Hepatocyte (in vitro differentiated cells): ENCODE measurements at regions not wholly inside any gene's neighbourhood (a gene's known extent, or its start where the extent isn't known, plus 50 kb on each side); places are given as distances from the start of the nearest gene placed in this dataset.

Experiments
- DNase-seq: peaks from one replicate; pipeline ENCODE4 v3.0.0-alpha.2; 2016; ENCODE audit warnings: low spot score
- H2AFZ ChIP-seq: fragments of 200-600 bp; sonication (generic); 2 replicates; pipeline ENCODE4 v1.6.0; 2016; ENCODE audit warnings: antibody characterized with exemption, mild to moderate bottlenecking
- H3K27ac ChIP-seq: fragments of 200-600 bp; sonication (generic); 2 replicates; pipeline ENCODE4 v1.5.1; 2016; ENCODE audit warnings: mild to moderate bottlenecking
- H3K27me3 ChIP-seq: fragments of 200-600 bp; sonication (generic); 2 replicates; pipeline ENCODE4 v1.6.1; 2016
- H3K36me3 ChIP-seq: fragments of 200-600 bp; sonication (generic); replicated peaks from 2 replicates; pipeline ENCODE4 v1.5.1; 2016; ENCODE audit warnings: low read depth; ENCODE audit not compliant: insufficient read depth
- H3K4me1 ChIP-seq: fragments of 200-600 bp; sonication (generic); 2 replicates; pipeline ENCODE4 v1.5.1; 2016; ENCODE audit warnings: mild to moderate bottlenecking, moderate library complexity; ENCODE audit not compliant: insufficient read depth
- H3K4me2 ChIP-seq: fragments of 200-600 bp; sonication (generic); 2 replicates; pipeline ENCODE4 v1.6.0; 2016
- H3K4me3 ChIP-seq: fragments of 200-600 bp; sonication (generic); 2 replicates; pipeline ENCODE4 v1.5.1; 2016; ENCODE audit warnings: mild to moderate bottlenecking
- H3K79me2 ChIP-seq: fragments of 200-600 bp; sonication (generic); 2 replicates; pipeline ENCODE4 v1.6.0; 2017; ENCODE audit warnings: mild to moderate bottlenecking
- H3K9me2 ChIP-seq: fragments of 200-600 bp; sonication (generic); replicated peaks from 2 replicates; pipeline ENCODE4 v1.6.0; 2017; ENCODE audit warnings: mild to moderate bottlenecking; ENCODE audit not compliant: insufficient read depth
- H3K9me3 ChIP-seq: fragments of 200-600 bp; sonication (generic); 2 replicates; pipeline ENCODE4 v1.5.1; 2016; ENCODE audit warnings: low read depth, mild to moderate bottlenecking
- H4K20me1 ChIP-seq: fragments of 200-600 bp; sonication (generic); 2 replicates; pipeline ENCODE4 v1.6.0; 2016; ENCODE audit warnings: mild to moderate bottlenecking; ENCODE audit not compliant: insufficient read depth, poor library complexity, severe bottlenecking
- EZH2 ChIP-seq: fragments of 200-600 bp; sonication (generic); IDR thresholded peaks from 2 replicates; pipeline ENCODE4 v1.6.1; 2016; ENCODE audit warnings: antibody characterized with exemption, mild to moderate bottlenecking, borderline replicate concordance
- EZH2phosphoT487 ChIP-seq: fragments of 200-600 bp; sonication (generic); IDR thresholded peaks from one replicate; pipeline ENCODE4 v1.6.1; 2018; ENCODE audit warnings: antibody characterized with exemption, mild to moderate bottlenecking, low read depth, moderate library complexity; ENCODE audit not compliant: unreplicated experiment, severe bottlenecking
- WGBS: methylation state at CpG from one replicate; pipeline ENCODE4 v1.1.6; 2016; ENCODE audit warnings: low lambda C conversion rate; ENCODE audit errors: missing lambda C conversion rate; 5-methylcytosine and 5-hydroxymethylcytosine counted together
- TF ChIP-seq, protein P1 (sequence below): fragments of 200-600 bp; sonication (generic); IDR thresholded peaks from 2 replicates; pipeline ENCODE4 v1.5.1; 2016; ENCODE audit warnings: antibody characterized with exemption, mild to moderate bottlenecking; ENCODE audit not compliant: poor library complexity

DNA sequence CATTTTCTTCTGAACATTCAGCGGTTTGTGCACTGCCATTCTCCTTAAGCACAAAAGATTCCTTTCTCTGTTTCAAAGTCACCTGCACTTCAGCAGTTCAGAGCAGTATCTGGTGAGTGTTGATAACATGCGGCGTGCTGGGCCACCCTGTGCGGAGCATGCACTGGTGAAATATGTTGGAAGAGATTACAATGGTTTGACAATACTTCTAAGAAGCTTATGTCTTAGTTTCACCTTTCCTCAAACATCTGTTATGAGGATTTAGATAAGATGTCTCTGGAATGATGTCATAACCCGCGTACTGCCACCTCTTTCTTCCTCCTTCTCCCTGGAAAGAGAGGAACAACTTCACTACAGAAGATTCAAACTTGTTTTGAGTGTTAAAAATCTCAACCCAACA, 650.3 kb downstream of the AJAP1 start:
- Histone ChIP-seq H3K27ac (peak overlapping the region; percentile 48), H2AFZ (no peak overlapping the region), H3K36me3 (no peaks in the 10 kb centered on the region), H3K4me2 (no peak overlapping the region), H3K79me2 (no peaks in the 10 kb centered on the region), H3K27me3 (no peaks in the 10 kb centered on the region), H3K4me3 (no peak overlapping the region), H3K9me3 (no peaks in the 10 kb centered on the region), H3K9me2 (no peaks in the 10 kb centered on the region), H4K20me1 (no peaks in the 10 kb centered on the region), H3K4me1 (no peaks in the 10 kb centered on the region)
- DNase-seq: no peak
- TF ChIP-seq EZH2: no peak
- WGBS: 68% methylated on average over 6 of the region's 6 CpGs

DNA sequence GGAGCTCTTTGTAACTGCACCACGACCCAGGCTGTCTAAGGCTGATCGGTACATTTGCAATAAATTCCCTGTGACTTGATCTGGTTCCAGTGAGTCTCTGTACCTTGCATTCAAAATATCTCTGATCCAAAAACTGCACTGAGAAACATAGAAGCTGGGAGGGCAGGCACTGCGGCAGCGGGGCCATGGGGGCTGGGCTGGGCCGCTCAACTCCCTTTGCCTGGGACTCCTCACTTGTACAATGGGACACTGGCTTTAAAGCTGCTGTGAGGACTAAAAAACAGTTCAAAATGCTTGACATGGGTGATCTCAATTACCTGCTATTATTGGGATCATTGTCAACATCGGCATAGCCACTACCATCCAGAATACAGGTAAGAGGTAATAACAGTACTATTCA, 644.0 kb downstream of the AJAP1 start:
- no peaks in the 10 kb centered on the region for H3K36me3 ChIP-seq
- no peaks in the 10 kb centered on the region for H3K4me1 ChIP-seq
- WGBS: 92% methylated on average over 6 of the region's 6 CpGs
- H2AFZ ChIP-seq: no peak overlapping the region
- no peak overlapping the region for H3K4me3 ChIP-seq
- H4K20me1 ChIP-seq: no peaks in the 10 kb centered on the region
- no peaks in the 10 kb centered on the region for H3K9me2 ChIP-seq
- DNase-seq: no peak
- H3K27ac ChIP-seq: no peak overlapping the region
- TF ChIP-seq EZH2 (no peak), EZH2phosphoT487 (no peak)
- TF ChIP-seq, protein P1, sequence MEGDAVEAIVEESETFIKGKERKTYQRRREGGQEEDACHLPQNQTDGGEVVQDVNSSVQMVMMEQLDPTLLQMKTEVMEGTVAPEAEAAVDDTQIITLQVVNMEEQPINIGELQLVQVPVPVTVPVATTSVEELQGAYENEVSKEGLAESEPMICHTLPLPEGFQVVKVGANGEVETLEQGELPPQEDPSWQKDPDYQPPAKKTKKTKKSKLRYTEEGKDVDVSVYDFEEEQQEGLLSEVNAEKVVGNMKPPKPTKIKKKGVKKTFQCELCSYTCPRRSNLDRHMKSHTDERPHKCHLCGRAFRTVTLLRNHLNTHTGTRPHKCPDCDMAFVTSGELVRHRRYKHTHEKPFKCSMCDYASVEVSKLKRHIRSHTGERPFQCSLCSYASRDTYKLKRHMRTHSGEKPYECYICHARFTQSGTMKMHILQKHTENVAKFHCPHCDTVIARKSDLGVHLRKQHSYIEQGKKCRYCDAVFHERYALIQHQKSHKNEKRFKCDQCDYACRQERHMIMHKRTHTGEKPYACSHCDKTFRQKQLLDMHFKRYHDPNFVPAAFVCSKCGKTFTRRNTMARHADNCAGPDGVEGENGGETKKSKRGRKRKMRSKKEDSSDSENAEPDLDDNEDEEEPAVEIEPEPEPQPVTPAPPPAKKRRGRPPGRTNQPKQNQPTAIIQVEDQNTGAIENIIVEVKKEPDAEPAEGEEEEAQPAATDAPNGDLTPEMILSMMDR: no peak
- no peaks in the 10 kb centered on the region for H3K79me2 ChIP-seq
- H3K27me3 ChIP-seq: no peaks in the 10 kb centered on the region
- H3K9me3 ChIP-seq: no peaks in the 10 kb centered on the region
- no peak overlapping the region for H3K4me2 ChIP-seq

DNA sequence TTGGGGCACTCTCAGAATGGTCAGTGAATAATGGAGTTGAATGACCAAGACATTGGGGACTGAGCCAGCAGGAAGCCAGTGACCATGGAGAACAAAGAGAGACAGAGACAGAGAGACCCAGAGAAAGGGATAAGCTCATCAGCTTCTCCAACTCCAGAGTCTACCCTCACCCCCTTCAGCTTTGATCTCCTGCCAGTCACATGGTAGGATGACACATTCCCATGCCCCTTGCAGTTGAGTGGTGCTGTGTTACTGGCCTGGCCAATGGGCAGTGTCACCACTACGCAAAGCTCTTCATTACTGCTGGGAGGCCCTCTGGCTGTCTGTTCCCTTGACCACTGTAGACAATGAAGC, 643.5 kb downstream of the AJAP1 start:
- WGBS: 92% methylated on average over 1 of the region's 1 CpG
- Histone ChIP-seq H4K20me1 (no peaks in the 10 kb centered on the region), H3K36me3 (no peaks in the 10 kb centered on the region), H3K4me3 (no peak overlapping the region), H3K27ac (no peak overlapping the region), H3K4me2 (no peak overlapping the region), H3K27me3 (no peaks in the 10 kb centered on the region), H3K79me2 (no peaks in the 10 kb centered on the region), H2AFZ (no peak overlapping the region), H3K9me2 (no peaks in the 10 kb centered on the region), H3K9me3 (no peaks in the 10 kb centered on the region), H3K4me1 (no peaks in the 10 kb centered on the region)
- TF ChIP-seq, protein P1: no peak
- TF ChIP-seq EZH2: no peak
- no peak for DNase-seq

DNA sequence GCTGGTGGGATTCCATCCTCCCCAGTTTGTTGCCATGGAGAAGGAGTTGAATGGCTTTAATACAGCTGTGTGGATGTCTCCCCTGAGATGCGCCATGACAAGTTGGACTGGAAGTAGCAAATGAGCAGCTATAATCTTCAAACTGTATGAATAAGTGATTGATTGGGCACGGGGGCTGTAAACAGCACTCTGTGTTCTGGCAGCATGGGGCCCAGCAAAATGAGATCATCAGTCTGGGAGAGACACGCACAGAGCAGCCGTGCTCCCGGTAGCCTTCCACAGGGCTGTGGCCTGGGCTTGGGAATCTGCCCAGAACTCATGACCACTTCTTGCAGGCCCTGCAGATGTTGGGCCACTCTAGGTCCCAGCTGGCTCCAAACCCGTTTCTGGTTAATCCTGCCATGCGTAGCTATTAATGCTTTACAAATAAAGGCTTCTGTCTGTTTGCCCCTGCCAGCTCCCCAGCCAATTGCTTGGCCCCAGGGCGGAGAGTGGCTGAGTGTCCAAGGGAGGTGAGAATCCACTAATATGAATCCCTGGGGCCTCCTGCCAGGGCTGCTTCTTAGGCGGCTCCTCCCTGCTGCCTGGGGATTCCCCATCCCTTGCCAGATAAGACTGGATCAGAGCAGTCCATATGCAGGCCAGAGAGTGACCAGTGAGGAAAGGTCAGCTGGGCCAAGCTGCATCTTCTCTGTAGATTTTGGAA, 642.9 kb downstream of the AJAP1 start:
- Histone ChIP-seq H3K36me3 (no peaks in the 10 kb centered on the region), H2AFZ (no peak overlapping the region), H3K9me2 (no peaks in the 10 kb centered on the region), H4K20me1 (no peaks in the 10 kb centered on the region), H3K9me3 (no peaks in the 10 kb centered on the region), H3K27ac (no peak overlapping the region), H3K27me3 (no peaks in the 10 kb centered on the region), H3K4me2 (no peak overlapping the region), H3K79me2 (no peaks in the 10 kb centered on the region), H3K4me1 (no peaks in the 10 kb centered on the region), H3K4me3 (no peak overlapping the region)
- 78% methylated on average over 9 of the region's 9 CpGs for WGBS
- TF ChIP-seq, protein P1: no peak
- TF ChIP-seq EZH2 (no peak), EZH2phosphoT487 (no peak)
- DNase-seq: no peak
